ENCODE measurements at regions not wholly inside any gene's neighbourhood (a gene's known extent, or its start where the extent isn't known, plus 50 kb on each side); places are given as distances from the start of the nearest gene placed in this dataset.
"Not testable (repeated sequence)": the region's sequence is repeated elsewhere in the genome, so short reads cannot be mapped to it uniquely, and the experiment has no call there.

DNA sequence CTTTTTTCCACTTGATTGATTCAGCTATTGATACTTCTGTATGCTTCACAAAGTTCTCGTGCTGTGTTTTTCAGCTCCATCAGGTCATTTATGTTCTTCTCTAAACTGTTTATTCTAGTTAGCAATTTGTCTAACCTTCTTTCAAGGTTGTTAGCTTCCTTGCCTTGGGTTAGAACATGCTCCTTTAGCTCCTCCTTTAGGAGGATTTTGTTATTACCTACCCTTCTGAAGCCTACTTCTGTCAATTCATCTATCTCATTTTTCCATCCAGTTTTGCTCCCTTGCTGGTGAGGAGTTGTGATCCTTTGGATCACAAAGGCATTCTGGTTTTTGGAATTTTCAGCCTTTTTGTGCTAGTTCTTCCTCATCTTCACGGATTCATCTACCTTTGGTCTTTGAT is 344.7 kb upstream of the CLEC14A start:
- not testable (repeated sequence) for H3K4me2 ChIP-seq; H2AFZ ChIP-seq; H3K4me1 ChIP-seq (ENCODE audit: insufficient read depth); H3K4me3 ChIP-seq; H3K9me2 ChIP-seq (replicated peaks; ENCODE audit: insufficient read depth); H3K79me2 ChIP-seq; H3K27ac ChIP-seq; H3K27me3 ChIP-seq; H4K20me1 ChIP-seq (ENCODE audit: insufficient read depth, poor library complexity, severe bottlenecking); H3K36me3 ChIP-seq (replicated peaks; ENCODE audit: insufficient read depth, low read depth); H3K9me3 ChIP-seq (ENCODE audit: low read depth)
- WGBS (ENCODE audit: low lambda C conversion rate, missing lambda C conversion rate): 46% methylated on average over 2 of the region's 2 CpGs
- peak; percentile 13 for DNase-seq (ENCODE audit: low spot score)
- TF ChIP-seq, protein P1, sequence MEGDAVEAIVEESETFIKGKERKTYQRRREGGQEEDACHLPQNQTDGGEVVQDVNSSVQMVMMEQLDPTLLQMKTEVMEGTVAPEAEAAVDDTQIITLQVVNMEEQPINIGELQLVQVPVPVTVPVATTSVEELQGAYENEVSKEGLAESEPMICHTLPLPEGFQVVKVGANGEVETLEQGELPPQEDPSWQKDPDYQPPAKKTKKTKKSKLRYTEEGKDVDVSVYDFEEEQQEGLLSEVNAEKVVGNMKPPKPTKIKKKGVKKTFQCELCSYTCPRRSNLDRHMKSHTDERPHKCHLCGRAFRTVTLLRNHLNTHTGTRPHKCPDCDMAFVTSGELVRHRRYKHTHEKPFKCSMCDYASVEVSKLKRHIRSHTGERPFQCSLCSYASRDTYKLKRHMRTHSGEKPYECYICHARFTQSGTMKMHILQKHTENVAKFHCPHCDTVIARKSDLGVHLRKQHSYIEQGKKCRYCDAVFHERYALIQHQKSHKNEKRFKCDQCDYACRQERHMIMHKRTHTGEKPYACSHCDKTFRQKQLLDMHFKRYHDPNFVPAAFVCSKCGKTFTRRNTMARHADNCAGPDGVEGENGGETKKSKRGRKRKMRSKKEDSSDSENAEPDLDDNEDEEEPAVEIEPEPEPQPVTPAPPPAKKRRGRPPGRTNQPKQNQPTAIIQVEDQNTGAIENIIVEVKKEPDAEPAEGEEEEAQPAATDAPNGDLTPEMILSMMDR (IDR thresholded peaks at IDR 0.05; ENCODE audit: poor library complexity): peak; percentile 41

- TF ChIP-seq, protein P1 (IDR thresholded peaks at IDR 0.05; ENCODE audit: poor library complexity): no peak
- H3K27ac ChIP-seq: no peak overlapping the region
- 92% methylated on average over 4 of the region's 4 CpGs for WGBS (ENCODE audit: low lambda C conversion rate, missing lambda C conversion rate)
- H3K4me2 ChIP-seq: no peak overlapping the region
- H3K36me3 ChIP-seq (replicated peaks; ENCODE audit: insufficient read depth, low read depth): no peaks in the 10 kb centered on the region
- no peaks in the 10 kb centered on the region for H3K4me1 ChIP-seq (ENCODE audit: insufficient read depth)
- no peaks in the 10 kb centered on the region for H3K9me2 ChIP-seq (replicated peaks; ENCODE audit: insufficient read depth)
- no peaks in the 10 kb centered on the region for H3K79me2 ChIP-seq
- no peaks in the 10 kb centered on the region for H3K27me3 ChIP-seq
- no peak for DNase-seq (ENCODE audit: low spot score)
- no peak overlapping the region for H2AFZ ChIP-seq
- H3K4me3 ChIP-seq: no peak overlapping the region
- H3K9me3 ChIP-seq (ENCODE audit: low read depth): no peaks in the 10 kb centered on the region
- H4K20me1 ChIP-seq (ENCODE audit: insufficient read depth, poor library complexity, severe bottlenecking): no peaks in the 10 kb centered on the region
These were observed 337.6 kb upstream of the CLEC14A start for GRCh38 chr14:38593476-38593875.

DNA sequence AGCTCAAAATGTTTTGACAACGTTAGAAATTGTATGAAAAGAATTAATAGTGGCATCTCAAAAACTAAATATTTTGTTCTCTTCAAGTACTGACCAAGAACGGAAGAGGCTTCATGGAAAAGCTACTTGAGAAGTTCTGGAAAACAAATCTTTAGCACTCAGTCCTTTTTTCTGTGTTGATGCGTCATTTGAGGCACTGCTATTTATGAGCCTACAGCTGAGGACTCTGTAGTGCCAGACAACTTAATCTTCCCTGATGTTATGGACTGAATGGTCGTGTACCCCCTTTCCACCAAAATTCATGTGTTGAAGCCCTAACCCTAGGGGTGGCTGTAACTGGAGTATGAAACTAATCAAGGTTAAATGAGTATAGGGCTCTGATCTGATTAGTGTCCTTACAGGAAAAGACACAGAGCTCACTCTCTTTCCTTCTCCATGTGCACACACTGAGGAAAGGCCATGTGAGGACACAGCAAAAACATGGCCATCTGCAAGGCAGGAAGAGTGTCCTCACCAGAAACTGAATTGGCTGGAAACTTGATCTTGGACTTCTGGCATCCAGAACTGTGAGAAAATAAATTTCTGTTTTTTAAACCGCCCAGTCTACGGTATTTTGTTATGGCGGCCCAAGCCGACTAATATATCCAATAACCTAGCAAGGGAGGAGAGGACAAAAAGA is 337.0 kb upstream of the CLEC14A start:
- H3K79me2 ChIP-seq: no peaks in the 10 kb centered on the region
- no peaks in the 10 kb centered on the region for H3K36me3 ChIP-seq (replicated peaks; ENCODE audit: insufficient read depth, low read depth)
- no peaks in the 10 kb centered on the region for H4K20me1 ChIP-seq (ENCODE audit: insufficient read depth, poor library complexity, severe bottlenecking)
- no peaks in the 10 kb centered on the region for H3K27me3 ChIP-seq
- no peak for DNase-seq (ENCODE audit: low spot score)
- H2AFZ ChIP-seq: no peak overlapping the region
- H3K9me2 ChIP-seq (replicated peaks; ENCODE audit: insufficient read depth): no peaks in the 10 kb centered on the region
- 92% methylated on average over 8 of the region's 8 CpGs for WGBS (ENCODE audit: low lambda C conversion rate, missing lambda C conversion rate)
- H3K4me2 ChIP-seq: no peak overlapping the region
- no peaks in the 10 kb centered on the region for H3K4me1 ChIP-seq (ENCODE audit: insufficient read depth)
- no peak for TF ChIP-seq EZH2 (IDR thresholded peaks at IDR 0.05; ENCODE audit: borderline replicate concordance)
- TF ChIP-seq, protein P1 (IDR thresholded peaks at IDR 0.05; ENCODE audit: poor library complexity): no peak
- no peak for TF ChIP-seq EZH2phosphoT487 (IDR thresholded peaks at IDR 0.05; ENCODE audit: low read depth, severe bottlenecking, unreplicated experiment)
- H3K4me3 ChIP-seq: no peak overlapping the region
- H3K27ac ChIP-seq: no peak overlapping the region
- no peaks in the 10 kb centered on the region for H3K9me3 ChIP-seq (ENCODE audit: low read depth)
